Mammary epithelial cell (primary cell): ENCODE measurements at regions not wholly inside any gene's neighbourhood (a gene's known extent, or its start where the extent isn't known, plus 50 kb on each side); places are given as distances from the start of the nearest gene placed in this dataset.

Source experiments
- EZH2 ChIP-seq: IDR thresholded peaks from 2 replicates; pipeline ENCODE4 v1.6.1; 2012; ENCODE audit warnings: low read length, inconsistent platforms, borderline replicate concordance
- TF ChIP-seq, protein P1 (sequence below), 2 donors: IDR thresholded peaks in 1 of 2; conservative IDR thresholded peaks in 1 of 2; 2 replicates each; pipeline ENCODE4 v1.5.1; 2011 to 2012; ENCODE audit warnings: inconsistent platforms in 2 of 2, low read length in 2 of 2, mild to moderate bottlenecking in 2 of 2, control low read depth in 1 of 2, low read depth in 1 of 2; ENCODE audit not compliant: insufficient read depth in 1 of 2; ENCODE audit errors: extremely low read depth in 1 of 2

DNA sequence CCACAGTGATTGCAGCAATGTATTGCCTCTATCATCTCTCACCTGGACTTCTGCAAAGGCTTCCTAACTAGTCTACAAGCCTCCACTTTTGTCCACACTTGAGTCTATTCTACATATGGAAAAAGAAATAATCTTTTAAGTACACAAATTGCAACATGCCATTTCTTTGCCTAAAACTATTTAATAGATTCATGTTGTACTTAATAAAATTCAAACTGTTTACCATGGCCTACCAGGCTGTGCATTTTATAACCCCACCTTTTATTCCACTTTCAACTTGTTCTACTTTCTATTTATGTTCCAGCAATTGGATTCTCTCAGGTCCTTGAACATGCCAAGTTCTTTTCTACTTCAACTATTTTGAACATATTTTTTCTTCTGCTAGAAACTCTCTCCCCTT lies 128.7 kb downstream of the GPR85 start:
- TF ChIP-seq, protein P1, sequence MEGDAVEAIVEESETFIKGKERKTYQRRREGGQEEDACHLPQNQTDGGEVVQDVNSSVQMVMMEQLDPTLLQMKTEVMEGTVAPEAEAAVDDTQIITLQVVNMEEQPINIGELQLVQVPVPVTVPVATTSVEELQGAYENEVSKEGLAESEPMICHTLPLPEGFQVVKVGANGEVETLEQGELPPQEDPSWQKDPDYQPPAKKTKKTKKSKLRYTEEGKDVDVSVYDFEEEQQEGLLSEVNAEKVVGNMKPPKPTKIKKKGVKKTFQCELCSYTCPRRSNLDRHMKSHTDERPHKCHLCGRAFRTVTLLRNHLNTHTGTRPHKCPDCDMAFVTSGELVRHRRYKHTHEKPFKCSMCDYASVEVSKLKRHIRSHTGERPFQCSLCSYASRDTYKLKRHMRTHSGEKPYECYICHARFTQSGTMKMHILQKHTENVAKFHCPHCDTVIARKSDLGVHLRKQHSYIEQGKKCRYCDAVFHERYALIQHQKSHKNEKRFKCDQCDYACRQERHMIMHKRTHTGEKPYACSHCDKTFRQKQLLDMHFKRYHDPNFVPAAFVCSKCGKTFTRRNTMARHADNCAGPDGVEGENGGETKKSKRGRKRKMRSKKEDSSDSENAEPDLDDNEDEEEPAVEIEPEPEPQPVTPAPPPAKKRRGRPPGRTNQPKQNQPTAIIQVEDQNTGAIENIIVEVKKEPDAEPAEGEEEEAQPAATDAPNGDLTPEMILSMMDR (conservative IDR thresholded peaks at IDR 0.05 in 1 of 2, IDR thresholded peaks at IDR 0.05 in 1 of 2; ENCODE audit: extremely low read depth in 1 of 2, insufficient read depth in 1 of 2, low read depth in 1 of 2, low read length in 2 of 2): no peak
- TF ChIP-seq EZH2: no peak
